GM18868 (cell line): ENCODE measurements at regions not wholly inside any gene's neighbourhood (a gene's known extent, or its start where the extent isn't known, plus 50 kb on each side); places are given as distances from the start of the nearest gene placed in this dataset.

Experiments
- ATAC-seq: cut with Tn5 transposase; IDR thresholded peaks from one replicate; pipeline ENCODE4 v1.9.1; 2021; ENCODE audit warnings: mild to moderate bottlenecking, moderate library complexity; ENCODE audit not compliant: unreplicated experiment

DNA sequence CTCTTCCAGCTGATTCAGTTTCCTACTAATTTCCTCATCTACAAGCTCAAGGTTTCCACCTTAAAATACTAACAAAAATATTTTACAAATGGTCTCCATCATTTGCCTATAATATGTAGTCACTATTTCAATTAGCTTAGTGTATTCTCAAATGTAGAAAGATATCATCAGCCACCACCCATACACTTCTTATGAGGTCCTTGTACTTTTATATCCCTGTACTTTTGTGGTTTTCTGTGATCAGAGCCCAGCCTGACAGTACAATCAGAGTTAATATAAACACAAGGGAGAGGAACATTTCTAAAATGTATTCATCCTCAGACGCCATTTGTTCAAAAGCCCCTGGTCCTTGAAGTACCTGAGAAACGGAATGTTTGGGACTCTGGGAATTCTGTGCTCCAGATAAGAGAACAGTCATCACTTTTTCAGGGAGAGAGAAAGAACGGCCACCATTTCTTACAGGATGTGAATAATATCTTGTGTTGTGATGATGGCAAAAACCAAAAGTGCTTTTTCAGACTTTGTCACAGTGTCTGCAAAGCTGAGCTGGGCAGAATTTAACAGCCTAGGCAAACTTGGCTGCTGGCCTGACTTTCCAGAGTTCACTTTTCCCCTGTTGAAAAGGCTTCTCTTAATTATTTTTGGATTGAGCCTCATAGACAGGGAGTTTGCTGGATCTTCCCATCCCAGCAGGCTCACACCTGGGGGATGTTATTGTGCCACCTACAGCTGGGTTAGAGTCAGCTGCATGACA is 361.7 kb upstream of the ACVR2A start:
- ATAC-seq = no peak

DNA sequence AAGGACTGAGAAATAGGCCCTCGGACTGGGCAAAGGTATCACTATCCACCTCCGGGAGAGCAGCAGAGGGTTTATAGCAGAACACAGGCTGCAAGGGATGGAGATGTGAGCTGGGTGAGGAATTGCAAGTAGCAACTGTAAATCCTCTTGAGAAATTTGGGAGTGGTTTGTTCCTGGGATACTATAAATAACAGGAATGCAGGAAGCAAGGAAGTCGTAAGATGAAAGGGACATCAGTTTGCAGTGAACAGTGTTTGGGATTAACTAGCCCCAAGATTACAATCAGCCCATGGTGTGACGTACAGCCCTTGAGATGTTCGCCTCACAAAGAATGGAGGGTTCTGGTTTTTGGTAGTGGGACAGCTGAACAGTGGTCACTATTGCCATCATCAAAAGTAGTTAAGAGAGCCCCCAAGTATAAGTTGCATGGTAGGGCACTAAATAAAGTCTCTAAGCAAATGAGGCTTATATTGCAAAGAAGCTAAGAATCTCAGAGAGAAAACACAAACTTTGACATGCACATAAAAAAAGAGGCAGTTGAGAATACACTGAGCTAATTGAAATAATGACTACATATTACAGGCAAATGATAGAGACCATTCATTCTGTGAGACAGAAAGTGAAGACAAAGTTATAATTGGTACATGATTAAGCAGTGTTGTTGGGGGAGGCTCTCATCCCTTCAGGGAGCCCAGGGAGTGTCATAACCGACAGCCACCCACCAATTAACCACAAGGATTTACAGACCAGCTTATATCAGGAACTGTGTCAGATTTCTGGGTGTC is 362.5 kb upstream of the ACVR2A start:
- ATAC-seq = no peak

DNA sequence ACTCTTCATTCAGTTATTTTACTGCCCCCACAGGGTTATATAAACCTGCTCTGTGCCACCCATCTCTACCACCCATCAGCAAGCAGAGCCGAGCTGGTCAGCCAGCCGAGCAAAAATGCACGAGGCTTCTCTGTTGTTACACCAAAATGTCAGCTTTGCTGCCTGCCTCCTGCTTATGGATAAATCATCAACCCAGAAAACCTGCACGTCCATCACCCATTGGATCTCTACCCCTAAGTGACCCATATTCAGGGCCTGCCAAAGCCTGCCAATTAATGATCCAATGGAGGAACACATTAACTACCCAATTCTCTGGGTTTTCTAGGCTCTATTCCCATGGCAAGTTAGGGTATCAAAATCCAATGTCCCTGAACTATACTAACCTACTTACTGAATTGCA is 365.5 kb upstream of the ACVR2A start:
- ATAC-seq = no peak

DNA sequence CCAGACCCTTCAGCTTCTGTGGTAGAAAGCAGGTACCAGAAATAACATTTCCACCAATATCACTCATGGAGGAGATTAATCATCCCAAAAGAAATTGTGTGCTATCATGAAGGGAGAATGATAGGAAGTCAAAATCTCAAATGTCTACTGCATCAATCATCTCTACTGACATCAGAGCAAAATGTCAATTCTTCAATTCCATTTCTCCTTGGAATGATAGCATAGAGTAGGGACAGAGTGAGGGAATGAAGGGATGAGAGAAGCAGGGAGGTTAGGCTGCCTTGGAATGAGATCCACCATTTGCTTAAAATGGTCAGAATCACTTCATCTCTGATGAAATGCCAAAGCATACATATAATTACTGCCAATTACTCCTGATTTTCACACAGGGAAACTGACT is 371.8 kb upstream of the ACVR2A start:
- no peak for ATAC-seq

DNA sequence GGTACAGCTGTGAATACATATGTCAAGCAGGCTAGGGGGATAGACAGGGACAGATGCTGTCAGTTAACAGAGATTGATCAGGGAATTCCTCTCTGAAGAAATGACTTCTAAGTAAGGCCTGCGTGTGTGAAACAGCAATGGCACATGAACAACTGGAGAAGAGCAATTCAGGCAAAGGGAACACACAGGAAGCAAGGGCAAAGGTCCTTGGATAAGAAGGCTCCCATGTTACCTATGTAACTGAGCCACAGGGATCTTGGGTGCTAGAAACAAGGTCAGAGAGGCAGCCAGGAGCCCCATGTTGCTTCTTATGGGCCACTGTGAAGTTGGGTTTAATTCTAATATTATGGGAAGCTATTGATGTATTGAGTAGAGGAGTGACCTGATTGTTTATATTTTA is 373.7 kb upstream of the ACVR2A start:
- no peak for ATAC-seq

DNA sequence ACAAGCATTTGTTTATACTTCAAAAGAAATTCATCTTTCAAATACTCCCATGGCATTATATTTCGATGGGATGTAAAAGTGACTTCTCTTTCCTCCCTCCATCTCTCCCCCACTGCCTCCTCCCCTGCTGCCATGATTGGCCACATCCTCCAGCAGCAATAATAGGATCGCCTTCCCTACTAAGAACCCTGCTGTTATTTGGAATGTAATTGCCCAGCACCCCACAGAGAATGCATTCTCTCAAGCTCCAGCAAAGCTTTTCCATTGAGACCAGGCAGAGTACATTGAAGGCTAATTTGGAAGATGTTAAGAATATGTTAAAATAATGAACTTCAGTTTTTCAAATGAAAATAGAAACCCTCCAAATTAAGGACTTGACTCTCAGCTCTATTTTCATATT is 375.4 kb upstream of the ACVR2A start:
- no peak for ATAC-seq

DNA sequence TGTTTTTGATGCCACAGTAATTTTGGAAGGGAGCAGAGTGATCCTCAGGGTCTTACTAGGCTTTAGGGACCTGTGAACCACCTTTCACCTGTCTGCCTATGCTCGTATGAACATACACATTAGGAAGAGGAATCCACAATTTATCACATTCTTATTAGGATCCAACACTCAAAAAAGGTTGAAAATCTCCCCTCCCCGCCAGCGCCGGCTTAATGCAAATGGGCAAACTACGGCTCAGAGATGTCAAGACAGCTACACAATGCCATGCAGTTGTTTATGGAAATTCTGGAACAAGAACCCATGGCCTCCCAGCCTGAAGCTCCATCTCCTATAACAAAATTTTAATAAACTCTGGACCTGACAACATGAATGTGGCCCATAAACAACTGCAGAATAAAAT is 375.9 kb upstream of the ACVR2A start:
- no peak for ATAC-seq

DNA sequence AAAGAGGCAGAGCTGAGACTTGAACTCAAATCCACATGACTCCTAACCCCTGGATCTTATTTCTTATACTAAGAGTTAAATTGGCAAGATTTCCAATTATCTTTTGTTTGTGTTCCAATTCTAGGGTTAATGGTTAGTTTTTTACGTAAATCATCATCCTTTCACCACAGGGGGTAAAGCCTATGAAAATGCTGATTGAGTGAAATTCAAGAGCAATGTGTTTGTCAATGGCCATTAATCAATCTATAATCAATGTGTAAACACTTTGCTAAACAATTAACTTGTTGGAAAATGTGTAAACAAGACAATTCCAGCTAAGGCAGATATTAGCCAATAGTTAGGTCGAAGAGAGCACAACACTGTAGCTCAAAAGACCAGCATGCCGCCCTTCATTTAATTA is 376.5 kb upstream of the ACVR2A start:
- ATAC-seq = no peak

DNA sequence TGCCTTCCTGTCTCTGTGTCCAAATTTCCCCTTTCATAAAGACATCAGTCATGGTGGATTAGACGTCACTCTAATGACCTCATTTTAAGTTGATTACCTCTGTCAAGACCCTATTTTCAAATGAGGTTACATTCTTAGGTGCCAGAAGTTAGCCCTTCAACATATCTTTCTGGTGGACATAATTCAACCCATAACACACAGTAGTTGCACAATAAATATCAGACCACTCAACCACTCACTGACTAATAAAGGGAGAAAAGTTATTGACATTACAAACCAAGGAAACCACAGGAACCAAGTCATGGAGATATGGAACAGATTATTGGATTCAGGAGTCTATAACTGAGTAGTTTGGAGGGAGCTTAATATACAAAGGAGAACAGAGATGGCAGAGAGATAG is 377.4 kb upstream of the ACVR2A start:
- no peak for ATAC-seq

DNA sequence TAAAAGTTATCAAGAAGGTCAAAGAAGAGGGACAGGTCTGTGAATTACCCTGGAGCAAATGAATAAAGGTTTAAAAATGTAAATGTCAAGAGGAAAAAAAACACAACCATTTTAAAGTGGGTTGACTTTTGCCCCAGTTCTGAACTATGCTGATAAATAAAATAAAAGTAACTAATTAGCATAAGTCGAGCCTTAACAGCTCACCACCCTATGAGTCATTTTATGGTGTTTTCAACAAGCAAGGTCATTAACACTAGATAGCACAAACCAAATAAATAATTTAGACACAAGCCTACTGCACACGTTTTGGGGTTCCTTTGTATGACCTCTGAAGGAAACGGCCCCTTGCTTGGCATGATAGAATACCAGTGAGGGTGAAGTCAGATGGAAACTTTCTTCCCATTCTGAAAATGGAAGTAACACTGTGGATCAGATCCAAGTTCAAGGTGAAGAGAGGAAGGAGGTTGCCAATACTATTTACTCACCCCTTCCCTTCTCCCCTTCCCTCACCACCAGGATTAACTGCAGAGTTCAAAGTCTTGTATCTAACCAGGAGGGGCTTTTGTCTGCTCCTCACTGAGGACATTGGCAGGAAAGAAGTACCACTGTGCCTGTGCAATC is 380.0 kb upstream of the ACVR2A start:
- ATAC-seq = no peak

DNA sequence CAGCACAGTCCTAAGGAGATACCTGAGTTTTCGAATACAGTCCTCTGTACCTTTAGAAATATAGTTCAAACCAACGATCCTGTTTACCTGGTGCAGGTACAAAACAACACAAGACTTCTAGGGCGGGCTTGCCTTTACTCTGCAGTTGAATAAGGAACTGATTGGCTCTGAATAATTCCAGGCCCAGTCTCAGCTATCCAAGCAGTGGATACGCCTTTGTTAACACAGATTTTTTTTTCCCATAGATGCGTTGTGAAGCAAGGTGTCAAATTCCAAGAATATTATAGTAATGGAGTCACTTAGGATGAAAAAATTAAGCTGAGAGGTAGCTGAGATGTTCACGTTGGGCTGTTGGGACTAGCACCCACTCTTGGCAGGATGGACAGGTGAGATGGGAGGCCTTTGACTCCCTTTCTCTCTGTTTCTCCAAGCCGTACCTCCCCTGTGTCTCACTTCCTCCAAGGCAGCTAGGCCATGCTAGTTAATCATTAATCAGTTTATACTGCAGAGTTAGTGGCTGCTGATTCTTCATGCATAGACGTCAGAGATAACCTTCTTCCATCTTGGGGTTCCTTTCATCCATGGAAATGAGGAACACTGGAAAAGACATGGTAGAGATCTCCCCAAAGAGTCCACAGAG is 380.8 kb upstream of the ACVR2A start:
- ATAC-seq = no peak

DNA sequence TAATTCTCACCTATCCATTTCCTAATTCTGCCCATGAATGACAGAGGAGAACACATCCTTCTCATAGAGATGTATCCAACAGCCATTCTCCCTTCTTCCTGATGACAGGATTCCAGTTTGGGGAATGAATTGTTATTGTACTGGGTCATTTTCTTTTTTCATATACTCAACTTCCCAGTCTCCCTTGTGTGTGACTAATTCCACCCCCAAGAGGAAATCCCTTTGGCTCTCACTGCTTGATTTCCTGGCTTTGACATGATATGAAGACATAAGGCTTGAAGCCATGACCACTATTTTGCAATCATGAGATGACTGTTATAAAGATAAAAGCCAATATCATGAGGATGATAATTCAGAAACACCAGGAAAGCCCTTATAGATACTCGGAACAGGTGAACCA is 384.7 kb upstream of the ACVR2A start:
- no peak for ATAC-seq

DNA sequence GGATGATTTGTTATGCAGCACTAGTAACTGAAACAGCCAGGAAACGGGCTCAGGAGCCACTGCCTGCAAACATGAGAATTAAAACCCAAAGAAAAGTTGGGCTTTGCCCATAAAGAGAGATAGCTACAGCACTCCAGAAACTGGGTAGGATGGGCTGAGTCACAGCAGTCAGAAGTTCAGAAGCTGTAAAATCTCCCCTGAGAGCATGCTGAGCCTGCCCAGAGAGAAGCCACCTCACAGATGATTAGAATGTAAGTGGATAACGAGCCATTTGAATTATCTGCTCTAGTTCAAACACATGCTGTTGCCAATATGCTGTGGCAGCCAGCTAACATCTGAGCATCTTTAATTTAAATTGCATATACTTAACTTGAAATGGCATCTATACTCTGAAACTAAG is 388.1 kb upstream of the ACVR2A start:
- ATAC-seq = no peak

DNA sequence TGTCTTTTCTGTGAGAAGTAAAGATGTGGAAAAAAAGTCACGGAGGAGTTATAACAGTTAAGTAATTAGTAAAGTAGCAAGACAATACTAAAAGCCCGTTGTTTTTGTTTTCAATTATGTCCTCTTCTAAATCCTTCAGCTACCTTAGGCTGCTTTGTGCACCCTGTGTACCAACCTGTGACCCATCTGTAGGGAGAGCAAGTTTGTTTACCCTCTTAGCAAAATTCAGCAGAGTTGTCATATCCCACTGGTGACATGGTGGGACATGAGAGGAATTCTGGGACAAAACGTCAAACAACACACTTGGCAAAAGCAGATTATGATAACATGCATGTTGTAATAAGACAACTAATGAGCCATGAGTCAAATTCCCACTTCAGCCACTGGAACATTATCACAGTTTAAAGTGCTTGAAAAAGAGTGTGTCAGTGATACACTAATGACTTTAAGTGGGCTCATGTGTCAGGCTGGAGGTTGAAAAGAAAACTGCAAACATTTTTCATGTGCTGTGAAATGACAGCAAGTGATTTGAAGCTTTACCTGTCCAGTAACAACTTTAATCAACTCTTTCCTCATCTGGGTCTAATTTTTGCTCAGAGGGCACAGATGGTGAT is 392.8 kb upstream of the ACVR2A start:
- ATAC-seq = no peak

DNA sequence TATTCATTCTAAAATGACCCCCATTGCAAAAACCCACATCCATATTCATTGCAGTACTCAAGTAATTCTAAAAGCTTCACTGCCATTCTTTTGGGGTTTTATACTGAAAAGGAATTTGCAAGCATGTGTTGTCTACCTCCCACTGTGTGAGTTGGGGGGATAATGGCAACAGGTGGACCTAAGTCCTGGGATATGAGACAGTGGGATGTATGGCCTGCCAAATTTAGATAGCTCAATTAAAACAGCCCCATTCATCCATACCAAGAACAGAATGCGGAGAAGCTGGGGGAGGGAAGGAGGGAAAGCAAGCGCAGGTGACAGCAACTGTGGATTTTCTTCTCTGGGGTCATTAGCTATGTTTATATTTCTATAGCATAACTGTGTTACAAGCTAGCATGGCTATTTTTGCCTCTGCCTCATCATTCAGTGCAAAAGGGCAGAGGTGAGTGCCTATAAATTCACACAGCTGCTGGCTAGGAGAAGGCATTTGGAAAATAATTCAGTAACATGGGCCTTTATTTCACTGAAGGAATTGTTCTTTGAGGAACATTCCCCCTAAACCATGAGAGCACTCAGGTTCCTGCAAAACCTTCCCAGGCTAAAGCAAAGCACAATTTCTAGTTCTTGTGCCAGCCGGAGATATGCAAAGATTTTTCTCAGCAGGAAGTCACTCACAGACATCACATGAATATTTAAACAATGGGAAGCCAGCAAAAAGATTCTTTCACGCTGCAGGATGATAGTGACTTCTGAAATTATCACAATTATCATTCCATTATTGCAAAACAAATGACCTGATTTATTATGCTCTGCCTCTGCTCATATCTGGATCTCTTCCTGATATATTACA is 393.9 kb upstream of the ACVR2A start:
- no peak for ATAC-seq

DNA sequence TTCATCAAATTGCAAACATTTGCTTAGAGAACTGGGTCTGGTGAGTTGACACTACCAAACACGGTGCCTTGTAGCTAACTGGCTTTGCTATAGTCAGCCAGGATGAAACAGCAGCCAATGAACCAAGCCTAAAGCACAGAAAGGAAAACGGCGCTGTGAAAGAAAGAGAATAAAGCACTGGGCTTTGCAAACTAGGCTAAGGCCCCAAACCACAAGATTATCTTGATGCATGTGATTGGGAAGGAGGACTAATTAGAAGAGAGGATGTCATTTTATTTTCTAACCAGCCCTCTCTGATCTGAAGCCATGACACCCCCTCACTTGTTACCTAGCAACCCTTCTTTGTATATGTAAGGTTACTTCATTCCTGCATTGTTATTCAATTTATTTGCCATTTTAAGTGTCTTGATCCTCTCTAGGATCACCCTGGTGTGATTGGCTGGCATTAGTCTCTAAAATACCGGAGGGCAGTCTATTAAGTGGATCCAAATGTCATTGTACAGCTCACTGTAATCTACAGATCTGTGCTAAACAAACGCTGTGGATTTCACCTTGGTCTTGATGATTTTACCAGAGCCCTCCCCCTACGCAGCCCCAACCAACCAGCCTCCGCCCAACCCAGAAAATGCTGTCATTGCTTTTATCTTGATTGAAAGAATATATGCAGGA is 395.4 kb upstream of the ACVR2A start:
- ATAC-seq = no peak

DNA sequence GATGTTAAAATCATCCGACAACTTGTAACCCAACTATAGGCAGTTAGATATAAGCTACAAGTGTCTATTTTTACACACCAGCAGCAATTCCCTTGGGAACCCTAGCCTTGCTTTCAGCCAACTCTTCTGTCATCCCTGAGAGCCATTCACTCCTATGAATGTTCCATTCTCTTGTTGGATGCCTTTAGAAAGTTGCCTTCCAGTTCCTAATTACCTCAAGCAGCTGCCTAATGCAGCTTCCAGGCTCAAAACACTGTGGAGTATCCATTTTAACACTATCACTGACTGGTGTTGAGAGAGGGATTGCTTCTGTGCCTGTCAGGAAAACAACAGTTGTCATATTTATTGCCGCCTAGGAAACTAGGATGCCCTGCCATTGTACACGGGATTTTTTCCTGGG is 402.0 kb upstream of the ACVR2A start:
- no peak for ATAC-seq

DNA sequence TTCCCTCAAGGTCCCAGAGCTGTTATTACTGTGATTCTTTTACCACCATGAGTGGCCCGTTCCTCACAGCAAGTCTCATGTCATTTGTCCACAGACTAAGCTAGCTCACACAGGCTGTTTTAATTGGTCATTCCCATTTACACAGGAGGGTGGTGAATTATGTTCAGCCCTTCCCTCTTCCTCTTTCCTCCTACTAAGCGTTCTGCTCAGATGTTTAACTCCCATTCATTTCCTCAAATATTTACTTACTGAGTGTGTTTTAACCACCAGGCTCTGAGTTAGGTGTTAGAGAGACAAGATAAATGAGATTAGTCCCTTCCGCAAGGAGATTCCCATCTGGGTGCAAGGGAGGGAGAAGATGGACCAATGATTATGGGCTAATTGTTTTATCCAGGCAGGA is 403.6 kb upstream of the ACVR2A start:
- no peak for ATAC-seq

DNA sequence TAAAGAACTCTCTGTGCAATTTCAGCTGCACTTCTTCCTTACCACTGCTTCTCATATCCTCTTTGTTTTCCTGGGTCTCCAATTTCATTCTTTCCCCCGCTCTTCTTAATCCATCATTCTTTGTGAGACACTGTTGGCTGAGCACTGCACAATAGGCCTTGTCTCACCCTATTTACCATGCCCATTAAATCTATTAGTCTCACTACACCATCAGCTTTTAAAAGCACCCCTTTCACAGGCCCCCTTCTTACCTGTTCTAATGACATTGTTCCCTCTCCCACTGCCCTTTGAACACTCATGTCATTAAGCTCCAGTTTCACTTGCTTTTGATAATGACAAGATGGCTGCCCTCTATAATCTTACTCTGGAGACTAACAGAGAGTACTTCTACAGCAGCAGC is 404.1 kb upstream of the ACVR2A start:
- no peak for ATAC-seq

DNA sequence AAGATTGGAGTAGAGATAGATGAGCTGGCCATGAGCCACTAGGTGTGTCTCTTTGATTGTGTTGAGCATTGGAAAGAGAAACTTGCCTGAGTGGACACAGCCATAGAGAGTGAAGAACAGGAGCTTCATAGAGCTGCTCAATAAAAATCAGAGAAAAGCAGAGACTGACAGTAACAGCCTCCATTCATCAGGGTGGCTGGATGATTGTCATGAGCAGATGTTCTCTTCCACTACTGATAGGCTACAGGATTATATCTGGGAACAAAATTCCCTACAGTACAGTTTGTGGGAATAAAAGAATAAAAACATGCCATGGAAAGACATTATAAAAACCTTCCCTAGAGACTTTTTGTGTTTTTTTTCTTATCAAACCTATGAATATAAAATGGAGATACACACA is 404.8 kb upstream of the ACVR2A start:
- no peak for ATAC-seq
